Liver (tissue), 8 donors: ENCODE measurements at regions not wholly inside any gene's neighbourhood (a gene's known extent, or its start where the extent isn't known, plus 50 kb on each side); places are given as distances from the start of the nearest gene placed in this dataset.

Experiments used
- DNase-seq: peaks from one replicate; pipeline ENCODE4 v3.0.0-alpha.2; 2017; ENCODE audit warnings: low spot score
- H3K27ac ChIP-seq, 2 donors: one replicate each; pipeline ENCODE4 v1.7.0; 2013; ENCODE audit warnings: inconsistent platforms in 2 of 2, low read length in 2 of 2, control low read depth in 1 of 2, low read depth in 1 of 2, mild to moderate bottlenecking in 1 of 2
- H3K27me3 ChIP-seq, 4 donors: one replicate each; pipeline versions ENCODE4 v1.6.1 to v1.7.0; 2013; ENCODE audit warnings: low read length in 3 of 4, inconsistent platforms in 1 of 4, mild to moderate bottlenecking in 1 of 4, moderate library complexity in 1 of 4; ENCODE audit not compliant: control insufficient read depth in 4 of 4, insufficient read depth in 4 of 4
- H3K36me3 ChIP-seq, 4 donors: one replicate each; pipeline versions ENCODE4 v1.6.1 to v1.7.0; 2013; ENCODE audit warnings: low read length in 3 of 4, mild to moderate bottlenecking in 3 of 4, low read depth in 1 of 4, moderate library complexity in 1 of 4; ENCODE audit not compliant: control insufficient read depth in 4 of 4, insufficient read depth in 3 of 4
- H3K4me1 ChIP-seq, 4 donors: one replicate each; pipeline versions ENCODE4 v1.6.1 to v1.7.0; 2013; ENCODE audit warnings: low read length in 3 of 4, mild to moderate bottlenecking in 3 of 4, moderate library complexity in 1 of 4; ENCODE audit not compliant: control insufficient read depth in 4 of 4, insufficient read depth in 4 of 4
- H3K4me3 ChIP-seq, 3 donors: one replicate each; pipeline versions ENCODE4 v1.6.1 to v1.7.0; 2013; ENCODE audit warnings: low read length in 3 of 3, control low read depth in 1 of 3, low read depth in 1 of 3, mild to moderate bottlenecking in 1 of 3
- H3K9ac ChIP-seq, 2 donors: one replicate each; pipeline ENCODE4 v1.7.0; 2013; ENCODE audit warnings: low read length in 2 of 2, mild to moderate bottlenecking in 2 of 2, moderate library complexity in 2 of 2, control low read depth in 1 of 2, low read depth in 1 of 2
- H3K9me3 ChIP-seq, 4 donors: one replicate each; pipeline versions ENCODE4 v1.6.1 to v1.7.0; 2013; ENCODE audit warnings: low read length in 3 of 4; ENCODE audit not compliant: control insufficient read depth in 4 of 4
- CTCF ChIP-seq: fragments of 150-350 bp; IDR thresholded peaks from 2 replicates; pipeline ENCODE4 v1.5.1; 2017; ENCODE audit warnings: improper control_type of control experiment, low read depth, low read length; ENCODE audit not compliant: missing input control
- EGR1 ChIP-seq, 2 donors: IDR thresholded peaks; 2 replicates each; pipeline ENCODE4 v1.6.1; 2016 to 2018; ENCODE audit warnings: antibody characterized with exemption in 2 of 2, low read depth in 2 of 2
- FOXA1 ChIP-seq: IDR thresholded peaks from 2 replicates; pipeline ENCODE4 v1.6.1; 2016; ENCODE audit warnings: antibody characterized with exemption
- FOXA2 ChIP-seq: IDR thresholded peaks from 2 replicates; pipeline ENCODE4 v1.6.1; 2016; ENCODE audit warnings: antibody characterized with exemption
- GABPA ChIP-seq, 2 donors: IDR thresholded peaks in 1 of 2; conservative IDR thresholded peaks in 1 of 2; 2 replicates each; pipeline ENCODE4 v1.6.1; 2016; ENCODE audit warnings: antibody characterized with exemption in 2 of 2, mild to moderate bottlenecking in 1 of 2, moderate library complexity in 1 of 2
- HNF4A ChIP-seq, 2 donors: conservative IDR thresholded peaks; 2 replicates each; pipeline ENCODE4 v1.6.1; 2016; ENCODE audit warnings: antibody characterized with exemption in 2 of 2, mild to moderate bottlenecking in 2 of 2
- HNF4G ChIP-seq: IDR thresholded peaks from 2 replicates; pipeline ENCODE4 v1.6.1; 2016; ENCODE audit warnings: antibody characterized with exemption
- JUND ChIP-seq, 2 donors: IDR thresholded peaks; 2 replicates each; pipeline ENCODE4 v1.6.1; 2016; ENCODE audit warnings: antibody characterized with exemption in 2 of 2
- NR2F2 ChIP-seq: IDR thresholded peaks from 2 replicates; pipeline ENCODE4 v1.6.1; 2016; ENCODE audit warnings: antibody characterized with exemption
- RAD21 ChIP-seq, 2 donors: IDR thresholded peaks; 2 replicates each; pipeline ENCODE4 v1.6.1; 2016; ENCODE audit warnings: antibody characterized with exemption in 2 of 2, mild to moderate bottlenecking in 2 of 2
- REST ChIP-seq: IDR thresholded peaks from 2 replicates; pipeline ENCODE4 v1.6.1; 2016; ENCODE audit warnings: antibody characterized with exemption, mild to moderate bottlenecking
- RXRA ChIP-seq, 2 donors: IDR thresholded peaks; 2 replicates each; pipeline ENCODE4 v1.6.1; 2017 to 2018; ENCODE audit warnings: antibody characterized with exemption in 2 of 2, mild to moderate bottlenecking in 1 of 2
- SP1 ChIP-seq: IDR thresholded peaks from 2 replicates; pipeline ENCODE4 v1.6.1; 2018; ENCODE audit warnings: antibody characterized with exemption, mild to moderate bottlenecking
- TAF1 ChIP-seq: conservative IDR thresholded peaks from 2 replicates; pipeline ENCODE4 v1.6.1; 2016; ENCODE audit warnings: antibody characterized with exemption, mild to moderate bottlenecking
- YY1 ChIP-seq: IDR thresholded peaks from 2 replicates; pipeline ENCODE4 v1.6.1; 2016; ENCODE audit warnings: antibody characterized with exemption, mild to moderate bottlenecking
- ZBTB33 ChIP-seq: IDR thresholded peaks from 2 replicates; pipeline ENCODE4 v1.6.1; 2016; ENCODE audit warnings: antibody characterized with exemption
- WGBS: extraction: QIAGEN DNeasy Blood & Tissue Kit; methylation state at CpG from one replicate; pipeline ENCODE4 v1.1.7; 2013; 5-methylcytosine and 5-hydroxymethylcytosine counted together
- TF ChIP-seq, protein P1 (sequence below): IDR thresholded peaks from 2 replicates; pipeline ENCODE4 v1.6.1; 2016; ENCODE audit warnings: antibody characterized with exemption
- TF ChIP-seq, protein P2 (sequence below): IDR thresholded peaks from 2 replicates; pipeline ENCODE4 v1.6.1; 2016; ENCODE audit warnings: antibody characterized with exemption
- donor health status: healthy.
- donor health status: healthy.
- donor health status: healthy.
- donor health status: healthy.
- donor health status: healthy.

GRCh38 chr10:131848296-131848695 is 52.5 kb upstream of the PPP2R2D start:
- H3K27me3 ChIP-seq = no peaks in the 10 kb centered on the region
- H3K36me3 ChIP-seq = no peaks in the 10 kb centered on the region
- no peak overlapping the region for H3K4me3 ChIP-seq
- WGBS = 89% methylated on average over 11 of the region's 11 CpGs
- no peak overlapping the region for H3K27ac ChIP-seq
- no peak for TF ChIP-seq JUND (IDR thresholded peaks at IDR 0.05)
- TF ChIP-seq HNF4G = no peak
- TF ChIP-seq, protein P1, sequence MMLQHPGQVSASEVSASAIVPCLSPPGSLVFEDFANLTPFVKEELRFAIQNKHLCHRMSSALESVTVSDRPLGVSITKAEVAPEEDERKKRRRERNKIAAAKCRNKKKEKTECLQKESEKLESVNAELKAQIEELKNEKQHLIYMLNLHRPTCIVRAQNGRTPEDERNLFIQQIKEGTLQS = no peak
- TF ChIP-seq TAF1 = no peak
- TF ChIP-seq EGR1 (IDR thresholded peaks at IDR 0.05; ENCODE audit: low read depth in 2 of 2) = no peak
- no peak for TF ChIP-seq SP1
- no peak overlapping the region for H3K9ac ChIP-seq
- no peaks in the 10 kb centered on the region for H3K4me1 ChIP-seq
- DNase-seq = no peak
- no peaks in the 10 kb centered on the region for H3K9me3 ChIP-seq

DNA sequence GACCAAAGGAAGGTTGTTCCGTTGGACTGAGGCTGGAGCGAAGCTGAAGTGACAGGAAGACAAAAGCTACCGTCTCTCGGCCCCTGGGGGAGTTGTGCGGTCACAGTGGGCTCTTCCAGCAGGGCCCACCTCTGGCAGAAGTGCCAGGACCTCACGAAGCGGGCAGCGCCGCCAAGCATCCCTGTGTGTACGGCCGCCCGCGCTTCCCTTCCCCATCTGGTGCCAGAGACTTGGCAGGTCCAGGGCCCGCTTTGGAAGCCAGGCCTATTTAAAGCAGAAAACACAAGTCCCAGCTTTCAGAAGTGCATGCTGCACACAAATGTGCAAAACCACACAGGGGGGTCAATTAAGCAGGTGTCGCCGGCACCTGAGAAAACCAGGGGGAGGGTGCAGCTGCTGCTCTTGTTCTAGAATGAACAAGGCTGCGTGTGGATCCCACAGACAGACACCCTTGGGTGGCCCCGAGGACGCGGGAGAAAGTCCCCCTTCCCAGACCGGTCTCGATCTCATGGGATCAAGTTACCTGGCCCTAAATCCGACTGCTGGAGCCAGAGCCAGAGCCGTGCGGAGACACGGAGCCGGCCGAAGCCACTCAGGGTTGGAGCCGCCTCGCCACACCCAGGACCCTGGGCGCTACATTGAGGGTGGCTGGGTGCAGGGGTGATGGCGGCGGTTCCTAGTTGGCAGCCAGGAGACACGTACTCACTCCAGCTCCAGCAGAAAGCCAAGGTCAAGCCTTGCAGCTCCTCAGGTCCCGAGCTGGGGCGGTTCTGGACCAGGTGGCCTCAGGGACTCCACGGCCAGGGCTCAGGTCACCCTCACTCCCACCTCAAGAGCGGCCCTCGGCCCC is 51.8 kb upstream of the PPP2R2D start:
- H3K4me1 ChIP-seq = no peaks in the 10 kb centered on the region
- DNase-seq = no peak
- 89% methylated on average over 39 of the region's 39 CpGs for WGBS
- H3K9me3 ChIP-seq = no peaks in the 10 kb centered on the region
- no peak overlapping the region for H3K9ac ChIP-seq
- no peak overlapping the region for H3K4me3 ChIP-seq
- H3K36me3 ChIP-seq = no peaks in the 10 kb centered on the region
- H3K27me3 ChIP-seq = no peaks in the 10 kb centered on the region
- TF ChIP-seq JUND (IDR thresholded peaks at IDR 0.05) = no peak
- TF ChIP-seq ZBTB33 = no peak
- TF ChIP-seq CTCF = no peak
- no peak for TF ChIP-seq YY1
- TF ChIP-seq, protein P1 = no peak
- TF ChIP-seq HNF4A (conservative IDR thresholded peaks at IDR 0.05) = no peak
- no peak for TF ChIP-seq TAF1
- TF ChIP-seq NR2F2 = no peak
- no peak for TF ChIP-seq SP1
- TF ChIP-seq, protein P2, sequence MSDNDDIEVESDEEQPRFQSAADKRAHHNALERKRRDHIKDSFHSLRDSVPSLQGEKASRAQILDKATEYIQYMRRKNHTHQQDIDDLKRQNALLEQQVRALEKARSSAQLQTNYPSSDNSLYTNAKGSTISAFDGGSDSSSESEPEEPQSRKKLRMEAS = no peak
- TF ChIP-seq RAD21 (IDR thresholded peaks at IDR 0.05) = no peak
- no peak for TF ChIP-seq REST
- TF ChIP-seq HNF4G = no peak
- TF ChIP-seq RXRA (IDR thresholded peaks at IDR 0.05) = no peak
- TF ChIP-seq GABPA (IDR thresholded peaks at IDR 0.05 in 1 of 2, conservative IDR thresholded peaks at IDR 0.05 in 1 of 2) = no peak
- no peak for TF ChIP-seq FOXA1
- no peak for TF ChIP-seq FOXA2
- TF ChIP-seq EGR1 (IDR thresholded peaks at IDR 0.05; ENCODE audit: low read depth in 2 of 2) = no peak
- no peak overlapping the region for H3K27ac ChIP-seq
